ENCODE measurements at regions not wholly inside any gene's neighbourhood (a gene's known extent, or its start where the extent isn't known, plus 50 kb on each side); places are given as distances from the start of the nearest gene placed in this dataset.

DNA sequence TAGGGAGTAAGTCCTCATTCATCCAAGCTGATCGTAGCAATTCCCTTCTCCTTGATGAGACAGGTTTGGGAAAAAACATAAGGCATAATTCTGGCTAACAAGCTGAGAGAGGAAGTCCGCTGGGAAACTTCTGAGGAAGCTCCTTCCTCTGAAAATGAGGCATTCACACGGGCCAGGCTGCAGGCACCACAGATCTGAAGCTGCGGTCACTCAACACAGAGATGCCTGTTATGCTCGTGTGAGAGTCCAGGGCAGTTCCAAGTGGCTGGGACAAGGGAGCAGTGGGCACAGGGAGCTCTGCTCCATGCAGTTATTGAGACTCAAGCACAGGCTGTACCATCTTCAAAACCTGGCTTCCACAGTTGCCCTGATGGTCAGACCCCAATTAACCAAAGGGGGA, 200.9 kb upstream of the ID2 start:
- Histone ChIP-seq H3K36me3 (ENCODE audit: control insufficient read depth, insufficient read depth, low read length) (no peaks in the 10 kb centered on the region), H3K27ac (peak overlapping the region; percentile 40), H2AFZ (peak overlapping the region; percentile 39), H3K9me3 (ENCODE audit: control insufficient read depth, low read length) (no peaks in the 10 kb centered on the region), H3K27me3 (ENCODE audit: control insufficient read depth, insufficient read depth, low read length) (no peaks in the 10 kb centered on the region), H3K79me2 (peaks cover 5% of the 10 kb centered on the region), H3K9ac (no peak overlapping the region), H3K4me2 (ENCODE audit: low read length) (no peak overlapping the region), H3K4me1 (peaks cover 63% of the 10 kb centered on the region), H3K4me3 (ENCODE audit: low read depth, low read length) (no peak overlapping the region)
- TF ChIP-seq, protein P1, sequence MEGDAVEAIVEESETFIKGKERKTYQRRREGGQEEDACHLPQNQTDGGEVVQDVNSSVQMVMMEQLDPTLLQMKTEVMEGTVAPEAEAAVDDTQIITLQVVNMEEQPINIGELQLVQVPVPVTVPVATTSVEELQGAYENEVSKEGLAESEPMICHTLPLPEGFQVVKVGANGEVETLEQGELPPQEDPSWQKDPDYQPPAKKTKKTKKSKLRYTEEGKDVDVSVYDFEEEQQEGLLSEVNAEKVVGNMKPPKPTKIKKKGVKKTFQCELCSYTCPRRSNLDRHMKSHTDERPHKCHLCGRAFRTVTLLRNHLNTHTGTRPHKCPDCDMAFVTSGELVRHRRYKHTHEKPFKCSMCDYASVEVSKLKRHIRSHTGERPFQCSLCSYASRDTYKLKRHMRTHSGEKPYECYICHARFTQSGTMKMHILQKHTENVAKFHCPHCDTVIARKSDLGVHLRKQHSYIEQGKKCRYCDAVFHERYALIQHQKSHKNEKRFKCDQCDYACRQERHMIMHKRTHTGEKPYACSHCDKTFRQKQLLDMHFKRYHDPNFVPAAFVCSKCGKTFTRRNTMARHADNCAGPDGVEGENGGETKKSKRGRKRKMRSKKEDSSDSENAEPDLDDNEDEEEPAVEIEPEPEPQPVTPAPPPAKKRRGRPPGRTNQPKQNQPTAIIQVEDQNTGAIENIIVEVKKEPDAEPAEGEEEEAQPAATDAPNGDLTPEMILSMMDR (IDR thresholded peaks at IDR 0.05): no peak

DNA sequence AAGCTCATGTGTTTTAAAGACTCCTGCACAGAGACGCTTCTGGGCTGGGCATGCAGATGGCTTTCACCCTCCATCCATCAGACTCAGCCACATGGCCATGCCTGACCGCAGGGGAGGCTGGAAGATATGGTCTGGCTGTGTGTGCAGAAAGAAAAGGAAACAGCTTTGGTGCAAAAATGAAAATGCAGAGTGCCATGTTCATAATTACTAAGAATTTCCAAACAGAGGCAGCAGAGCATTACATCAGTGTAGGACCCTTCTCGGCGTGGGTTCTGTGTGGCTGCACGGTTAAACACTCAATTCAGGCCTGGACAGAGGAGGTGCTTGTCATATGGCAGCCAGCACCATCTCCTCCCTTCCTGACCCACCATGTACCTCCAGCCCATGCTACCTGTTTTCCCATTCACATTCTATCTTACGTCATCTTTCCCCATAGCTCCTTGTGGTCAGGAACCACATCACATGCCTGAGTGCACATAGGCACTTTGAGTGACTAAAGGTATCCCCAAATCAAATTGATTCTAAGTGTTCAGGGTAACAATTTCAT, 200.3 kb upstream of the ID2 start:
- Histone ChIP-seq H3K79me2 (peaks cover 6% of the 10 kb centered on the region), H3K36me3 (ENCODE audit: control insufficient read depth, insufficient read depth, low read length) (no peaks in the 10 kb centered on the region), H3K4me3 (ENCODE audit: low read depth, low read length) (no peak overlapping the region), H2AFZ (no peak overlapping the region), H3K27ac (no peak overlapping the region), H3K4me2 (ENCODE audit: low read length) (no peak overlapping the region), H3K4me1 (peaks cover 58% of the 10 kb centered on the region), H3K27me3 (ENCODE audit: control insufficient read depth, insufficient read depth, low read length) (no peaks in the 10 kb centered on the region), H3K9ac (no peak overlapping the region), H3K9me3 (ENCODE audit: control insufficient read depth, low read length) (no peaks in the 10 kb centered on the region)
- TF ChIP-seq, protein P1 (IDR thresholded peaks at IDR 0.05): no peak

DNA sequence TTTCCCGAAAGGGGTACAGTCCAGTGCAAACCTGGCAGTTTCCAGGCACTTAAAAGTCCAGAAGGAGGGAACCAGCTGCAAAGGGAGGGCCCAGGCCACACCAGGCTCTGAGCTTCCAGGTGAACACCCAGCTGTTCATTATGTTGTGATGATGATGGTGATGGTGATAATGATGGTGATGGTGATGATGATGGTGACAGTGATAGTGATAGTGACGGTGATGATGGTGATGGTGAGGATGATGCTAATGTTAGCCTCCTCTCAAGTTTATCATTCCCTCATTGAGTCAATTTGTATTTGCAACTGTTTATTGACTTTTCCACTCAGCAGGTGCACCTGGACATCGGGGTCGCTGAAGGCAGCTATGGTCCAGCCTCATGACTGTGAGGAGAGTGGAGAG, 199.4 kb upstream of the ID2 start:
- Histone ChIP-seq H3K27ac (peak overlapping the region; percentile 8), H3K4me1 (peaks cover 52% of the 10 kb centered on the region), H3K9me3 (ENCODE audit: control insufficient read depth, low read length) (no peaks in the 10 kb centered on the region), H3K36me3 (ENCODE audit: control insufficient read depth, insufficient read depth, low read length) (no peaks in the 10 kb centered on the region), H3K4me3 (ENCODE audit: low read depth, low read length) (no peak overlapping the region), H3K79me2 (peaks cover 8% of the 10 kb centered on the region), H3K9ac (no peak overlapping the region), H3K27me3 (ENCODE audit: control insufficient read depth, insufficient read depth, low read length) (no peaks in the 10 kb centered on the region), H3K4me2 (ENCODE audit: low read length) (no peak overlapping the region), H2AFZ (no peak overlapping the region)
- TF ChIP-seq, protein P1 (IDR thresholded peaks at IDR 0.05): no peak

DNA sequence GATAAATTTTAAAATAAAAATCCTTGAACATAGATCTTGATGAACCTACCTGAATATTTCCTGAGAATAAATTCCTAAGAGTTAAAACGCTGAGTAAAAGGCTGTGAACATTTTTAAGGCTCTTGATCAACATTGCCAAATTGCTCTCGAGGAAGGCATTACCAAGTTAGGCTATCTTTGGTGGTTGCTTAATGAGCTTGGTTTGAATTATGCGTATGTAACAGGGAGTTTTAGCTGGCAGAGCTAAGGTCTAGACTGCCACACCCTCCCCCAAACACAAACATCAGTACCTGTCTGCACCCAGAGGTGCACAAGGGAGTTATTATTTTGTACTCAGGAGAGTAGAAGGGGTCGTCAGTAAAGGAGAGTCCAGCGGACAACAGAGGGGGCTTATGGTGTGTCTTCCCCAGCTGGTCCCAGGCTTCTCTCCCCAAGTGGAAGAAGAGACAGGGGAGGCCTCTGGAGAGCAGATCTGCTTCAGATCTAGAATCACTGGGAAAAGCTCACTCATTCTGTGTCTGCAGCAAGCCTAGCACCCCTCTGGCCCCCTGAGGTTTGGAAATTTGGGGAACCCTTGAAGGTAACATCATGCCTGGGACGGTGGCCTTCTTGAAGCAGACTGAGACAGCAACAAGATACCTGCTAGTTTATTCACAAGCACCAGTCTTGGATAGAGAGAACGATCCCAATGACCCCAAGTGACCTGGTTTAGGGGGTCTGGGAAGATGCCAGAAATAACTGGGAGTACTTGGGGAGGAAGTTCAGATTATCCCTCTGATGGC, 197.2 kb upstream of the ID2 start:
- H3K4me1 ChIP-seq: peaks cover 37% of the 10 kb centered on the region
- no peak overlapping the region for H3K4me3 ChIP-seq (ENCODE audit: low read depth, low read length)
- no peak overlapping the region for H3K27ac ChIP-seq
- H3K27me3 ChIP-seq (ENCODE audit: control insufficient read depth, insufficient read depth, low read length): no peaks in the 10 kb centered on the region
- no peak overlapping the region for H3K9ac ChIP-seq
- no peaks in the 10 kb centered on the region for H3K9me3 ChIP-seq (ENCODE audit: control insufficient read depth, low read length)
- peaks cover 20% of the 10 kb centered on the region for H3K79me2 ChIP-seq
- TF ChIP-seq, protein P1 (IDR thresholded peaks at IDR 0.05): no peak
- no peaks in the 10 kb centered on the region for H3K36me3 ChIP-seq (ENCODE audit: control insufficient read depth, insufficient read depth, low read length)
- H2AFZ ChIP-seq: no peak overlapping the region
- no peak overlapping the region for H3K4me2 ChIP-seq (ENCODE audit: low read length)

DNA sequence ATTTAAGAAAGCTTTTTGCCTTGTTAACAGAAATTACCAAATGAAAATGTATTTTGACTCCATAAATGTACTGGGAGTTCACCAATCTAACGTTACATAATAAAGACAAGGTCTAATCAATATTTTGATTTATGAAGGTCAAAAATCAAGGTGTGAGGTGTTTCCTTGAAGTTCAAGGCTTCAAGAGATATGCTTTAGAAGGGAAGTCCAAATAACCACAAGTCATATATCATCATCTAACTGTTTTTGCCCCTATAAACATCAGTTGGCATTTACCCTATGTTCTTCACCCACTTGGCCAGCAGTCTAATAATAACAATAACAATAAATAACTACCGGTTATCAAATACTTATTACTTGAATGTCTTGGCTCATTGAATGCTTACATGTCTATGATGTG, 196.1 kb upstream of the ID2 start:
- H3K4me2 ChIP-seq (ENCODE audit: low read length): no peak overlapping the region
- TF ChIP-seq, protein P1 (IDR thresholded peaks at IDR 0.05): no peak
- H2AFZ ChIP-seq: no peak overlapping the region
- peaks cover 26% of the 10 kb centered on the region for H3K79me2 ChIP-seq
- no peaks in the 10 kb centered on the region for H3K9me3 ChIP-seq (ENCODE audit: control insufficient read depth, low read length)
- H3K27ac ChIP-seq: no peak overlapping the region
- H3K9ac ChIP-seq: no peak overlapping the region
- H3K4me1 ChIP-seq: peaks cover 31% of the 10 kb centered on the region
- H3K27me3 ChIP-seq (ENCODE audit: control insufficient read depth, insufficient read depth, low read length): no peaks in the 10 kb centered on the region
- no peak overlapping the region for H3K4me3 ChIP-seq (ENCODE audit: low read depth, low read length)
- H3K36me3 ChIP-seq (ENCODE audit: control insufficient read depth, insufficient read depth, low read length): no peaks in the 10 kb centered on the region

Measured in parathyroid adenoma (tissue), 2 donors.